Panc1 (cell line): ENCODE measurements at regions not wholly inside any gene's neighbourhood (a gene's known extent, or its start where the extent isn't known, plus 50 kb on each side); places are given as distances from the start of the nearest gene placed in this dataset.

Experiments used
- CTCF ChIP-seq: fragments of 450-650 bp; IDR thresholded peaks from 2 replicates; pipeline ENCODE4 v1.5.1; 2017; ENCODE audit warnings: mild to moderate bottlenecking
- POLR2AphosphoS5 ChIP-seq: IDR thresholded peaks from 2 replicates; pipeline ENCODE4 v1.6.1; 2012; ENCODE audit warnings: mild to moderate bottlenecking, low read depth, low read length, moderate library complexity
- REST ChIP-seq, 2 experiments: IDR thresholded peaks; 2 replicates each; pipeline ENCODE4 v1.6.1; 2011 to 2012; ENCODE audit warnings: low read depth in 2 of 2, control low read depth in 1 of 2, low read length in 1 of 2, mild to moderate bottlenecking in 1 of 2, moderate library complexity in 1 of 2; ENCODE audit not compliant: insufficient read depth in 1 of 2
- SIN3A ChIP-seq: IDR thresholded peaks from 2 replicates; pipeline ENCODE4 v1.6.1; 2012; ENCODE audit warnings: low read depth, mild to moderate bottlenecking, low read length, moderate library complexity, borderline replicate concordance; ENCODE audit not compliant: insufficient read depth
- TCF7L2 ChIP-seq: IDR thresholded peaks from 2 replicates; pipeline ENCODE4 v1.6.1; 2011; ENCODE audit warnings: mild to moderate bottlenecking, low read depth, low read length, inconsistent platforms

GRCh38 chr2:221360742-221361141, 211.4 kb downstream of the EPHA4 start:
- no peak for TF ChIP-seq CTCF
- TF ChIP-seq POLR2AphosphoS5, result no peak
- TF ChIP-seq TCF7L2, result no peak
- no peak for TF ChIP-seq REST (IDR thresholded peaks at IDR 0.05; ENCODE audit: insufficient read depth in 1 of 2, low read depth in 2 of 2, low read length in 1 of 2)
- TF ChIP-seq SIN3A, result no peak
